ENCODE measurements at regions not wholly inside any gene's neighbourhood (a gene's known extent, or its start where the extent isn't known, plus 50 kb on each side); places are given as distances from the start of the nearest gene placed in this dataset.
"Not testable (repeated sequence)": the region's sequence is repeated elsewhere in the genome, so short reads cannot be mapped to it uniquely, and the experiment has no call there.

GRCh38 chr7:142511801-142512200 is 237.5 kb upstream of the PRSS1 start:
- TF ChIP-seq CTCF (IDR thresholded peaks at IDR 0.05; ENCODE audit: insufficient read depth, low read depth, low read length, missing control alignments) = no peak
- no peak for DNase-seq (ENCODE audit: low read depth)
- no peak overlapping the region for H3K4me3 ChIP-seq (ENCODE audit: low read depth, low read length)

DNA sequence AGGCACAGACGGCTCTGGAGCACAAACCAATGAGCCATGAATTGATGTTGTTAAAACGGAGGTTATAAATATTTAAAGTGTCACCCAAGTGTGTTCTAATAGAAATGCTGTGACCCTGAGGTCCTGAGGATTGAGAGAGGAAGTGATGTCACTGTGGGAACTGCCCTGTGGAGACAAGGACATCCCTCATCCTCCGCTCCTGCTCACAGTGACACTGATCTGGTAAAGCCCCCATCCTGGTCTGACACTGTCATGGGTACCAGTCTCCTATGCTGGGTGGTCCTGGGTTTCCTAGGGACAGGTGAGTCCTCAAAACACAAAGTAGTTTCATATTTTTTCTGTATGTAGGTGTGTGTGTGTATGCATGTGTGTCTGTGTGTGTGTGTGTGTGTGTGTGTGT is 237.9 kb upstream of the PRSS1 start:
- H3K4me3 ChIP-seq (ENCODE audit: low read depth, low read length) = no peak overlapping the region
- DNase-seq (ENCODE audit: low read depth) = no peak
- TF ChIP-seq CTCF (IDR thresholded peaks at IDR 0.05; ENCODE audit: insufficient read depth, low read depth, low read length, missing control alignments) = no peak

DNA sequence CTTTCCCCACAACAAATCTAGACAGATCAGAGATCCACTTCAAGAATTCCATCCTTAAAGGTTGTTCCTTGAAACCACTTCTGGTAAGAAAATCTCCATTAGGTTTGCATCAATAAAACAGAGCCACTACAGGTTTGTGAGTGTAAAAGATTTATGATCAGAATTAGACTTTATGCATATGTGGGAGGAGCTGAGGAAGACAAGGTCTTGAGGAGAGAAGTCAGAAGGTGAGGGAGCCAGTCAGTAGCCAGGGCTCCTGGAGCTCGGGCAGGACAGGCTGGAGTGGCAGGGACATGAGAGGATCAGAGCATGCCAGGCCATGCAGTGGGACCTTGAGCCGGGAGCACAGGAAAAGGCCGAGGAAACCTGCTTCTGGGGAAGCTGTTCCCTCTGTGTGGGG is 240.0 kb upstream of the PRSS1 start:
- DNase-seq (ENCODE audit: low read depth) = not testable (repeated sequence)

DNA sequence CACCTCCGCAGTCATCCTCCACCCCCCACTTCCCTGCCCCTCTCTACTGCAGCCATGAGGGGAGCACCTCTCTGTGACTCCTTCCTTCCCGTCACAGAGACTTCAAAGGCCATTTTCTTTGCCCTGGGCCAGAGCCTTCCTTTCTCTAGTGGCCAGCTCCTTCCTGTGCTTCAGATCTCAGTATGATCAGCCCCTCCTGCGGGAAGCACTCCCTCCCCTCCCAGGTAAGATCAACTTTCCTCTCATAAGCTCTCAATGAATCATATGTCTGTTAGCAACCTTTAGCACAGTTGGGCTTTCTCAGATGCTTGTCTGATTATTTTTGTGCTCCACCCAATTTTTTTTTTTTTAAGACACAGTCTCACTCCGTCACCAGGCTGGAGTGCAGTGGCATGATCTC is 241.0 kb upstream of the PRSS1 start:
- no peak for DNase-seq (ENCODE audit: low read depth)
- TF ChIP-seq CTCF (IDR thresholded peaks at IDR 0.05; ENCODE audit: insufficient read depth, low read depth, low read length, missing control alignments) = no peak
- no peak overlapping the region for H3K4me3 ChIP-seq (ENCODE audit: low read depth, low read length)

More for the DNA sequence above, 240.0 kb upstream of the PRSS1 start:
- H3K4me3 ChIP-seq (ENCODE audit: low read depth, low read length) = not testable (repeated sequence)

GRCh38 chr7:142507799-142508198 is 241.5 kb upstream of the PRSS1 start:
- no peak for TF ChIP-seq CTCF (IDR thresholded peaks at IDR 0.05; ENCODE audit: insufficient read depth, low read depth, low read length, missing control alignments)
- no peak overlapping the region for H3K4me3 ChIP-seq (ENCODE audit: low read depth, low read length)
- DNase-seq (ENCODE audit: low read depth) = no peak

DNA sequence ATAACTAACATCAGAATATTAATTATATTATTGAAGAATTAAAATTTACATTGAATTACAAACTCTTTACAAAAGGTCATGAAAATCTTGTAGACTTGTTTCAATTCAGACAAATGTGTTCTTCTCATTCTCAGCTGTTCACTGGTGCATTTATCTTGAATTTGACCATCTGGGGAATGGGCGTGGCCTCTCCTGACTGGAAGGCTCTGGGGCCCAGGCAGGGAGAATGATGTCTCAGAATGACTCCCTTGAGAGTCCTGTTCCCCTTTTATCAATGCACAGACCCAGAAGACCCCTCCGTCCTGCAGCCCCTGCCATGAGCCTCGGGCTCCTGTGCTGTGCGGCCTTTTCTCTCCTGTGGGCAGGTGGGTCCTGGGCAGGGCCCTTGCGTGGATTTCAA is 242.2 kb upstream of the PRSS1 start:
- not testable (repeated sequence) for DNase-seq (ENCODE audit: low read depth); H3K4me3 ChIP-seq (ENCODE audit: low read depth, low read length)

DNA sequence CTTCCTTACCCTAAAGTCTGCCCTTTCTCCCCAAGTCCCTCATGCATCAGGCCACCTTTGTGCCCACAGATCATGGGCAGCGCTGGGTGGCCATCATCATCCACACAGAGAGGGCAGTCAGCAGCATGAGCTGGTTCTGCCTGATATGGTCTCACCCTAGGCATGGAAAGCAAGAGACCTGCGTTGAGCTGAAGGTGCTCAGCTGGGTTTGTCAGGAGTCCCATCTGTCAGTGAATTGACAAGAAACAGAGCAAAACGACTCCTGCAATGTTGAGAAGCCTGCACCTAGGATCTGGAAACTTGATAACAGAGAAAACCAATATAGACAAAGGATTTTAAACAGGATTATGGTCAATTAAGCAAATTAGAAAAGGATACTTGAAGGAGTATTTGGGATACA is 242.7 kb upstream of the PRSS1 start:
- TF ChIP-seq CTCF (IDR thresholded peaks at IDR 0.05; ENCODE audit: insufficient read depth, low read depth, low read length, missing control alignments) = no peak
- no peak overlapping the region for H3K4me3 ChIP-seq (ENCODE audit: low read depth, low read length)
- DNase-seq (ENCODE audit: low read depth) = no peak

- not testable (repeated sequence) for H3K4me3 ChIP-seq (ENCODE audit: low read depth, low read length); DNase-seq (ENCODE audit: low read depth)
These were observed 245.3 kb upstream of the PRSS1 start for GRCh38 chr7:142503949-142504348.

GRCh38 chr7:142503036-142503435 is 245.2 kb upstream of the PRSS58 start:
- no peak for DNase-seq (ENCODE audit: low read depth)
- no peak overlapping the region for H3K4me3 ChIP-seq (ENCODE audit: low read depth, low read length)
- TF ChIP-seq CTCF (IDR thresholded peaks at IDR 0.05; ENCODE audit: insufficient read depth, low read depth, low read length, missing control alignments) = no peak

All from GM12865 (cell line).